DMS53 treated with DMSO at 0.1 percent for 48 hours (cell line): ENCODE measurements at regions not wholly inside any gene's neighbourhood (a gene's known extent, or its start where the extent isn't known, plus 50 kb on each side); places are given as distances from the start of the nearest gene placed in this dataset.

Experiments used
- DNase-seq: peaks from one replicate; lab custom pipeline; 2025; ENCODE audit not compliant: unreplicated experiment; lab: John Stamatoyannopoulos, UW

- DNase-seq, result no peak
These were observed 123.6 kb upstream of the SMAD3 start for GRCh38 chr15:66941791-66942190.

- no peak for DNase-seq
These were observed 122.6 kb upstream of the SMAD3 start for GRCh38 chr15:66942649-66943390.

- DNase-seq, result peak; percentile 55
These were observed 121.8 kb upstream of the SMAD3 start for GRCh38 chr15:66943456-66944095.

- DNase-seq, result no peak
These were observed 121.3 kb upstream of the SMAD3 start for GRCh38 chr15:66944121-66944520.

- no peak for DNase-seq
These were observed 120.1 kb upstream of the SMAD3 start for GRCh38 chr15:66945286-66945685.

GRCh38 chr15:66945842-66946241 is 119.6 kb upstream of the SMAD3 start:
- no peak for DNase-seq

GRCh38 chr15:66946578-66947164 is 118.7 kb upstream of the SMAD3 start:
- peak; percentile 7 for DNase-seq

- no peak for DNase-seq
These were observed 117.9 kb upstream of the SMAD3 start for GRCh38 chr15:66947471-66947870.

GRCh38 chr15:66948294-66948693 is 117.1 kb upstream of the SMAD3 start:
- no peak for DNase-seq

GRCh38 chr15:66950114-66950513 is 115.3 kb upstream of the SMAD3 start:
- no peak for DNase-seq

GRCh38 chr15:66951531-66952320 is 113.7 kb upstream of the SMAD3 start:
- DNase-seq, result peak; percentile 10

- DNase-seq, result no peak
These were observed 112.5 kb upstream of the SMAD3 start for GRCh38 chr15:66952756-66953522.

GRCh38 chr15:66953523-66954229 is 111.7 kb upstream of the SMAD3 start:
- DNase-seq, result no peak

- no peak for DNase-seq
These were observed 110.8 kb upstream of the SMAD3 start for GRCh38 chr15:66954601-66955000.

- no peak for DNase-seq
These were observed 110.3 kb upstream of the SMAD3 start for GRCh38 chr15:66955001-66955516.

- DNase-seq, result no peak
These were observed 109.4 kb upstream of the SMAD3 start for GRCh38 chr15:66955871-66956585.

- DNase-seq, result no peak
These were observed 108.6 kb upstream of the SMAD3 start for GRCh38 chr15:66956672-66957430.

- no peak for DNase-seq
These were observed 108.0 kb upstream of the SMAD3 start for GRCh38 chr15:66957431-66957720.

- DNase-seq, result no peak
These were observed 106.3 kb upstream of the SMAD3 start for GRCh38 chr15:66959066-66959465.
